ENCODE measurements at regions not wholly inside any gene's neighbourhood (a gene's known extent, or its start where the extent isn't known, plus 50 kb on each side); places are given as distances from the start of the nearest gene placed in this dataset.

DNA sequence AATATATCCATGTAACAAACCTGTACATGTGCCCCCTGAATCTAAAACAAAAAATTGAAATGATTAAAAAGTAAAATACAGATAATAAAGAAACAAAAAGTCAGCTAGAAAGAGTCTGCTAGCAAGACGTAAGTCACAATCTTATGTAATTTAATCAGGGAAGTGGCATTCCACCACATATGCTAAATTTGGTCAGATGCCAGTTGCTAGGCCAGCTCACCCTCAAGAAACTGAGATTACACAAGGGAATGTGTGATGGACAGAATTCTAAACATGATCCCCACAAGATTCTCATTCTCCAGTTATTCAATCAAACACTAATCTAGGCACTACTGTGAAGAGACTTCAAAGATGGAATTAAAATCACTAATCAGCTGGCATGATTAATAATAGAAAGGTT lies 689.3 kb downstream of the CENPC start:
- peak; percentile 66 for DNase-seq (ENCODE audit: low read depth)
- no peak overlapping the region for H3K4me3 ChIP-seq (ENCODE audit: low read length)
- TF ChIP-seq, protein P1, sequence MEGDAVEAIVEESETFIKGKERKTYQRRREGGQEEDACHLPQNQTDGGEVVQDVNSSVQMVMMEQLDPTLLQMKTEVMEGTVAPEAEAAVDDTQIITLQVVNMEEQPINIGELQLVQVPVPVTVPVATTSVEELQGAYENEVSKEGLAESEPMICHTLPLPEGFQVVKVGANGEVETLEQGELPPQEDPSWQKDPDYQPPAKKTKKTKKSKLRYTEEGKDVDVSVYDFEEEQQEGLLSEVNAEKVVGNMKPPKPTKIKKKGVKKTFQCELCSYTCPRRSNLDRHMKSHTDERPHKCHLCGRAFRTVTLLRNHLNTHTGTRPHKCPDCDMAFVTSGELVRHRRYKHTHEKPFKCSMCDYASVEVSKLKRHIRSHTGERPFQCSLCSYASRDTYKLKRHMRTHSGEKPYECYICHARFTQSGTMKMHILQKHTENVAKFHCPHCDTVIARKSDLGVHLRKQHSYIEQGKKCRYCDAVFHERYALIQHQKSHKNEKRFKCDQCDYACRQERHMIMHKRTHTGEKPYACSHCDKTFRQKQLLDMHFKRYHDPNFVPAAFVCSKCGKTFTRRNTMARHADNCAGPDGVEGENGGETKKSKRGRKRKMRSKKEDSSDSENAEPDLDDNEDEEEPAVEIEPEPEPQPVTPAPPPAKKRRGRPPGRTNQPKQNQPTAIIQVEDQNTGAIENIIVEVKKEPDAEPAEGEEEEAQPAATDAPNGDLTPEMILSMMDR (conservative IDR thresholded peaks at IDR 0.05; ENCODE audit: low read depth, low read length), result no peak

DNA sequence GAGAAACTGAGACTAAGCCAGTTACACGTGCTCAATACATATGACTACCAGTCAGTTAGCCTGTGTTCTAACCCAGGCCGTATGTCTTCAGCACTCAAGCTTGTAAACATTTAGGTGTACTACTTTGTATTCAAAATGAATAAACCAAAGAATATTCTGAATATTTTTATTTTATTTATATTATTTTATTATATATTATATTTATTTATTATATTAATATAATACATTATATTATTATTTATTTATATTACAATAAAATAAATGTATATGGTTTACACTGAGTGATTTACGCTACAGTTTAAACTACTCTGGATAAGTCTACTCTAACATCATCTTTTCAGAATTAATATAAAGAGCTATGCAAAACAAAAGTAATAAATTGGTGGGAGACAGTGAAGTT lies 691.5 kb downstream of the CENPC start:
- TF ChIP-seq, protein P1 (conservative IDR thresholded peaks at IDR 0.05; ENCODE audit: low read depth, low read length), result no peak
- H3K4me3 ChIP-seq (ENCODE audit: low read length), result no peak overlapping the region
- DNase-seq (ENCODE audit: low read depth), result no peak

DNA sequence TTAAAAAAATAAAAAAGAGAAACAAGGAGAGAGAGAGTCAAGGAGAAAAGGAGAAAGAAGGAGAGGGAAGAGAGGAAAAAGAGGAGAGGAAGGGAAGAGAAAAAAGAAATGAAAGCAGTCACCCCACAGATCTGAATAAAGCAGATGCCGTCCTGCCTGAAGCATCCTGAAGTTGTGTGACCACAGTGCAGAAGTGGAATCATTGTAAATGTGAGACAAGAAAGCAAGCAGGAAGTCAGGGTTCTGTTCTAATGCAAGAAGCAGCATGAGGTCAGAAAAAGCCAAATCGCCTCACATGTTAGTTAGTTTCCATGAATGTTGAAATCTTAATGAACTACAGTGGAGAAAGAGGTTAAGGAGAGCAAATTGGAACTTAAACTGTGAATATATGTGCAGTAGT lies 692.5 kb downstream of the CENPC start:
- H3K4me3 ChIP-seq (ENCODE audit: low read length), result no peak overlapping the region
- no peak for DNase-seq (ENCODE audit: low read depth)
- TF ChIP-seq, protein P1 (conservative IDR thresholded peaks at IDR 0.05; ENCODE audit: low read depth, low read length), result no peak

DNA sequence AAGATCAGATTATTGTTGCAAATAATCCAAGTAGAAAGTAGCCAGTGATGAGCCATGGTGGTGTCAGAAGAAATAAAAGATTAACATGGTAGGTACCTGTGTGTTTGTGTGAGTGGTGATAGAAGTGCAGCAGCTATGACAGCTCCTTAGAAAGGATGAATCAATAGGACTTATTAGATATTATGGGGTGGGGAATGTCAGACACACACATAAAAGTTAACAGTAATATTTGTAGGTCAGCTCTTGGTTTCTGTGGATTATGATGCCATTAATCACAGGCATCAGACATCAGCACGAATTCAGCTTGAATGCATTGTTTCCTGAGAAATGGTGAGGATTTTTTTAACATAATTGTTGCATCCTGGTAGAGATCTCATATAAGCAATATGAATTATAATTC lies 695.7 kb downstream of the CENPC start:
- no peak for DNase-seq (ENCODE audit: low read depth)
- TF ChIP-seq, protein P1 (conservative IDR thresholded peaks at IDR 0.05; ENCODE audit: low read depth, low read length), result no peak

DNA sequence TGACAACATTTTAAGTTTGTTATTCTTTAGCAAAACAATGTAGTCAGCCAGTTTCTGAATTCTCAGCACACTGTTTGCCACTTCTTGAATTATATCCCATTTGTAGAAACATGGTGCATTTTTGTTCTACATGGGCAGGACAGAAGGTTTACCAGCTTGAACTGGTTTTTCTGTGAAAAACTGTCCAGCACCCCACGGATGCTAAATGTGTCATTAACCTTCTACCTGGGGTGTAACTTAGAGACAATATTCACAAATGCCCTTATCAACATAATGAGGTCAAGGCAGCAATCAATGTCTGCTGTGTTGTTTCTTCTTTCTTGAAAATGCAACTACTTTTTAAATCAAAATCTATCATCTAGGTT lies 702.6 kb downstream of the CENPC start:
- H3K4me3 ChIP-seq (ENCODE audit: low read length), result no peak overlapping the region
- no peak for DNase-seq (ENCODE audit: low read depth)
- TF ChIP-seq, protein P1 (conservative IDR thresholded peaks at IDR 0.05; ENCODE audit: low read depth, low read length), result no peak

More for the DNA sequence above, 695.7 kb downstream of the CENPC start:
- no peak overlapping the region for H3K4me3 ChIP-seq (ENCODE audit: low read length)

DNA sequence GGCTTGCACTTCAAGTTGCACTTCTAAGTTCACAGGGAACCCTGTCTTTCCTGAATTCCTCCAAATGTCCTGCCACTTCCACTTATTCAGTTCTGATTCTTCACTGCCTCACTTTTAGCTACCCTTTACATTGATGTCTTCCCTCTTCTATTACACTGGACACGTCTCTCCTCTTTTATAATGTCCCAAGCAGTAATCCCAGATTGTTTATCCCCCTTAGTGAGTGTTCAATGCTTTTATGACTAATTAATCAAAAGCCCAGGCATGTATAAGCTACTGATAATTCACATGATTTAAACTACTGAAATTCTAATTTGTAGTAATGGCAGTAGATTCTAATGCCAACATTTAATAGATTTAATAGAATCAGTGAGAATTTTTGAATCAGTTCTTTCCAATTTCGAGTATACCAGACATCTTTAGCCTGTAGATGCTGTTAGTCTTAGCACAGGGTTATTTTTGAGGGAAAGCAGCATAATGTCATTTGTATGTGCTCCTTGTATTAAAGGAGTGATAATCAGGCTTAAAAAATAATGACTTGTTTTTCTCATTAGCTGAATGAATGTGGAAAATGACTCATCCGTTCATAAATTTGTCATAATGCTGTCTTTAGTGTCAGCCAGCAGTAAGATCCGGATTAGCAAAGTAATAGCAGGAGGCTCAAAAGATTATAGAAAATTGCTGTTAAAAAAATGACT lies 703.1 kb downstream of the CENPC start:
- no peak overlapping the region for H3K4me3 ChIP-seq (ENCODE audit: low read length)
- DNase-seq (ENCODE audit: low read depth), result peak; percentile 94
- TF ChIP-seq, protein P1 (conservative IDR thresholded peaks at IDR 0.05; ENCODE audit: low read depth, low read length), result no peak

DNA sequence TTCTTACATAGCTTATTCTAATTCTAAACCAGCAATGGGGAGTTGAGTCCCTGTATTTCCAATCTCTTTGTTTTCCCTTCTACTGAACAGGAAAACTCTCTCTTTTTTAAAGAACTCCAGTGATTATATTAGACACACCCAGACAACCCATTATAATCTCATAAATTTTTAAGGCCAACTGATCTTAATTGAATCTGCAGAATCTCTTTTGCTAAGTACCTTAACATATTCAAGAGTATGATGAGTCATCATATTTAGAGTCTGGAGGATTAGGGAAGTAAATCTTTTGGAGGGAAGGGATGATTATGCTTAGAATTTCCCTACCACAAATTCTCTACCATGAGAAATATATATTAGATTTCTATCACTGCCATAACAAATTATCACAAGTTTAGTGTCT lies 705.1 kb downstream of the CENPC start:
- TF ChIP-seq, protein P1 (conservative IDR thresholded peaks at IDR 0.05; ENCODE audit: low read depth, low read length), result no peak
- peak; percentile 77 for DNase-seq (ENCODE audit: low read depth)
- no peak overlapping the region for H3K4me3 ChIP-seq (ENCODE audit: low read length)

Data from retinal pigment epithelial cell (primary cell).